Right lung (tissue), 2 donors: ENCODE measurements at regions not wholly inside any gene's neighbourhood (a gene's known extent, or its start where the extent isn't known, plus 50 kb on each side); places are given as distances from the start of the nearest gene placed in this dataset.

ENCODE experiments used
- DNase-seq, 2 donors: peaks; one replicate each; pipeline ENCODE4 v3.0.0-alpha.2; 2013

DNA sequence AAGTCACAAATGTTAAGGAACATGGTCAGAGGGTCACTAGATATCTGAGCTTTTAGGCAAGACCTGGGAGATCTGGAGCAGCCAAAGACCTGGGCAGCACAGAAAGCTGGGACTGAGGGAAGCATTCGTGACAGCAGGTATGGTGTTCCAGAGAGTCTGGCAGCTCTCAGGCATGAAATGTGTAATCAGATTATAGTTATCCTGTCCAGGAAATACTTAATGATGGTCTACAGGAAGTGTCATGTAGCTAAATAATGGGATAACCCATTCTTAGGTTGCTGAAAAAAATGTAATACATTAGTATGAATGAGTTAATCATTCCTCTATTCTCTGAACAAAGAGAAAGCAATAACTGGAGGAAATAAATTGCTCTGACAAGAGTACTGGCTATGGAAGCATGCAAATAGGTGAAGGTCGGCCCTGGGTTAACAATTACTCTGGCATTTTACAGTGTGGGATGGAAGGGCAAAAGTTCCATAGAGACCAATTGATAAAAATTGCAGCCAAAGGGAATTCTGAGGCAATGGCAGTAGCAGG lies 740.5 kb downstream of the CBLN4 start:
- no peak for DNase-seq

DNA sequence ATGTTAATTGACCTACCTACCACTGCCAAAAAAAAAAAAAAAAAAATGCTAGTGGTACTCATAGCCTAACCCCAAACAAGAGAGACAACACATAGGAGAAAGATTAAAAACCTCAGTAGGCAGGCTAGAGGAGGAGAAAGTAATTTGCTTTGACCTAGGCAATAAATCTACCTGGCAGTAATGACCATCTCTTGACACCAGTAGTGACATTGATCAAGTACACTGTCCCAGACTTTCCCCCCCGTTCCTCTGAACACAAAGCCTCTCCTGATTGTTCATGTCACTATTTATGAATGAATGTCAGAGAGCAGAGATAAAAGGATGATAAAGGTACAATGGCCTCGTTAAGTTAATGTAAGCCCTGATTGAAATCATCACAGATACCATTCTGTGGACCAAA lies 746.8 kb downstream of the CBLN4 start:
- DNase-seq: no peak

- no peak for DNase-seq
Measured at GRCh38 chr20:55255016-55255415, 750.3 kb downstream of the CBLN4 start.

DNA sequence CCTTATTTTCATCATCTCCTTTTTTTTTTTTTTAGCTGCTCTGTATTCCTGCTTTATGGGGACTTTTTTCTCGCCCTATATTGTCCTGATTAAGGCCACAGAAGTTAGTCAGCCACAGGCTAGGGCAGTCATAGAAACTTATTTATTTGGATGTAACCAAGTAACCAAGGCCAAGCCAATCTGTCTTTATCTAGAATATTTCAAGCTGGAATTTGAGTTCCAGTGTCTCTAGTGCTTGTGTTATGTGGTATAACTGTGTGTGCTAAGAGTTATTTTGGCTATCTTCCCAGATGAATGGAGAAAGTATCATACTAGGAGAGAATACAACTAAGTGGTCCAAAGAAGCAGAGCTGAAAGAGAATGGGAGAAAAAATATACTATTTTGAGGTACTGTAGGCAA lies 751.5 kb downstream of the CBLN4 start:
- peak; percentile 49 to 62 for DNase-seq

GRCh38 chr20:55252521-55252920 lies 752.8 kb downstream of the CBLN4 start:
- no peak for DNase-seq

- DNase-seq: no peak
Measured at GRCh38 chr20:55251170-55251569, 754.1 kb downstream of the CBLN4 start.

DNA sequence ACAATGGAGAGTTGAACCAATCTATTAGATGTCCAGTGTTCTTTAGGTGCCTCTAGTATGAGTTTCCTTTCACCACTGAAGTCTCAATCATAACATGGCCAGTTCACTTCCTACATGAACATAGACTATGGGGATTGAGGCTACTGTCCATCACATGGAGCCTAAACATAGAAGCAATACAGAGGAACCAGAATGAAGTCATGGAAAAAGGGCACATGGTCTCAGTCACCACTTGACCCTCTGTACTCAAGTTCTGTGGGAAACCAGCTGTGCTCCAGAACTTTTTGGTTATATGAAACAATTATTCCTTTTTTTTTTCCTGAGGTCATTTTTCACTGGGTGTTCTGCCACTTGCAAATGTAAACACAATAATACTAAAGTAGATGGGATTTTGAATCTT lies 762.5 kb downstream of the CBLN4 start:
- no peak for DNase-seq

DNA sequence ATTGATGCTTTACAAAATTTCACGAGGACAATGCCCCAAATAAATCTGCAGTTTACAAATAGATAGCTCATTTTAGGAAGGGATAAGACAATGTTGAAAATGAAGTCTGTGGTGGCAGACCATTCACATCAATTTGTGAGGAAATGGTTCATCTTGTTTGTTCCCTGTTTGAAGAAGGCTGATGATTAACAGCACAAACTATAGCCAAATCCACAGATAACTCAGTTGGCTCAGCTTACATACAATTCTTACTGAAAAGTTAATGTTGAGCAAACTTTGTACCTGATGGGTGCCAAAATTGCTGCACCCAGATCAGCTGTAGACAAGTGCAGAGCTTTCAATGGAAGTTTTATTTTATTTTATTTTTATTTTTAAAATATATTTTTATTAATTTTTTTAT lies 763.9 kb downstream of the DOK5 start:
- DNase-seq: no peak

DNA sequence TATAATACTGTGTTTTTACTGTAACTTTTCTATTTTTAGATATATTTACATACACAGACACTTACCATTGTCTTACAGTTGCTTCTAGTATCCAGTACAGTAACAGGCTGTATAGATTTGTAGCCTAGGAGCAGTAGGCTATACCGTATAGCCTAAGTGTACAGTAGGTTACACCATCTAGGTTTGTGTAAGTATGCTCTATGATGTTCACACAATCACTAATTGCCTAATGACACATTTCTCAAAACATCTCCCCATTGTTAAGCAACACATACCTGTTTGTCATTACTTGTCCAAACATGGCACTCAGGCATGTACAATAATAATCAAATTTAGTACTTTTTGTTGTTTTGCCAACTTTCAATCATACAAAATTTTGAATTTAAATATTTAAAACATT lies 757.3 kb downstream of the DOK5 start:
- DNase-seq: no peak

DNA sequence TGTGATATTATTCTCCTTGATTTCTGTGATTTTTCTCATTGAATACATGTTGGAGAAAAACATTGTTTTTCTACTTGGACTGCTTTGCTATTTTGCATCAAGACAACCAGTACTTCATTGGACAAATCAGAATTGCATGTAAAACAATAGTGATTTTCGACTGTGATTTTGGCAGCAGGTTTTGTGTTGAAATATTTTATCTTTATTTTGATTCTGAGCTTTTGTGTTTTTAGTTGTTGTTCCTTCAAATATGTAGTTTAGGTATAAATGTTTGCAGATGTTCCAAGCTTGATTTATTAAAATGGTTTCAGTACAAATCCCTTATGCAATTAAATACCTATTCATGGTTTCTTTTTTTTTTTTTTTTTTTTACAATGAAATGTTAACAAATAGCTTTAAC lies 754.1 kb downstream of the DOK5 start:
- no peak for DNase-seq

GRCh38 chr20:55216525-55217242 lies 741.3 kb downstream of the DOK5 start:
- peak; percentile 9 to 13 for DNase-seq

- DNase-seq: no peak
Measured at GRCh38 chr20:55213653-55214052, 738.3 kb downstream of the DOK5 start.

DNA sequence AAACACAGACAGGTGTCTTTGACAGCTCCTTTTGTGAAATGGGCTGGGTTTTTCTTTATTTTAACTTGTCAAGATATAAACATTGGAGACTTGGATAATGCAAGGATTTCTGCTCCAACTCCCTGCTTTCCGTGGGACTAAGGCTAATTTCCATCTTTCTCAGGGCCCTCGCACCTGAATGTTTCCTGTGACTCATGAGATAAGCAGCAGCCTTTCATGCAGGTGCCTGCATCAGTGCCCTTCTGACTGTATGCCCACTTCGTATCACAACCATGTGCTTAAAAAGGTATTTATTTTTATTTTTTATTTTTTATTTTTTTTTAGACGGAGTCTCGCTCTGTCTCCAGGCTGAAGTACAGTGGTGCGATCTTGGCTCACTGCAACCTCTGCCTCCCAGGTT lies 736.1 kb downstream of the DOK5 start:
- DNase-seq: no peak

- DNase-seq: no peak
Measured at GRCh38 chr20:55205665-55206064, 730.3 kb downstream of the DOK5 start.

DNA sequence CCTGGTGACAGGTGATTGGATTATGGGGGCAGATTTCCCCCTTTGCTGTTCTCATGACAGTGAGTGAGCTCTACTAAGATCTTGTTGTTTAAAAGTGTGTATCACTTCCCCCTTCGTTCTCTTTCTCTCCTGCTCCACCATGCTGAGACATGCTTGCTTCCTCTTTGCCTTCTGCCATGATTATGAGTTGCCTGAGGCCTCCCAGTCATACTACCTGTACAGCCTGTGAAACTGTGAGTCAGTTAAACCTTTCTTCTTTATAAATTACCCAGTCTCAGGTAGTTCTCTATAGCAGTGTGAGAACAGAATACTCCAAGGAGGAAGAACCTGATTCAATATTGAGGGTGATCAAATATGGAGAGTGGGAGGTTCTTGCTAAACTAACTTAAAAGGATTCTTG lies 724.9 kb downstream of the DOK5 start:
- no peak for DNase-seq

- no peak for DNase-seq
Measured at GRCh38 chr20:55194947-55195346, 719.6 kb downstream of the DOK5 start.

- no peak for DNase-seq
Measured at GRCh38 chr20:55186228-55186627, 710.8 kb downstream of the DOK5 start.

- no peak for DNase-seq
Measured at GRCh38 chr20:55175081-55175480, 699.7 kb downstream of the DOK5 start.

GRCh38 chr20:55174635-55175034 lies 699.2 kb downstream of the DOK5 start:
- no peak for DNase-seq

DNA sequence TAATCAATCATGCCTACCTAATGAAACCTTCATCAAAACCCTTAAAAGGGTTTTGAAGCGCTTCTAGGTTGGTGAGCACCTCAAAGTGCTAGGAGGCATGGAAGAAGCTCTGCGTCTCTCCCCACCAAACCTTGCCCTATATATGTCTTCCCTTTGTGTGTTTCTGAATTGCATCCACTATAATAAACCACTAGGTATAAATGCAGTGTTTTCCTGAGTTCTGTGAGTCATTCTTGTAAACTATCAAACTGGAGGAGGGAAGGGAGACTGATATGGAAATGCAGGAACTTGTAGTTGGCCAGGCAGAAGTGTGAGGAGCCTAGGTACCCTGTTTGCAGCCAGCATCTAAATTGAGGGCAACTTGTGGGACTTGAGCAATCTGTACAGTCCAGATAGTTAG lies 698.8 kb downstream of the DOK5 start:
- DNase-seq: no peak

DNA sequence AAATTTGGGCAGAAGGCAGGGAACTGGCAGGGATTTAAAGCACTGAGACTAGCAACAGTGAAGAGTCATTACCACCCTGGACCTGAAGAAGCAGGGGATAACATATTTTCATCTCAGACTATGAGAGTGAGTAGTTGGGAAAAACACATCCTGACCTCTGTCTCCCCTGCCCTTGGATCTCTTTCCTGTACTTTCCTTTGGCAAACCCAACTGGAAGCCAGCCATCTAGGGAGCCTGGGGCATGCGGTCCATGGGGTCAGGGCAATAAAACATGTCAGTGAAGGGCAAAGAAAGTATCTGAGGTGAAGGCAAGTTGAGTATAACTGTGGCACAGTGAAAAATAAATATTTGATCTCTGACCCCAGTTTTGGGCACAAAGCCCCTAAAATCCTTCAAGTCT lies 698.2 kb downstream of the DOK5 start:
- no peak for DNase-seq

- no peak for DNase-seq
Measured at GRCh38 chr20:55172310-55173002, 697.1 kb downstream of the DOK5 start.

DNA sequence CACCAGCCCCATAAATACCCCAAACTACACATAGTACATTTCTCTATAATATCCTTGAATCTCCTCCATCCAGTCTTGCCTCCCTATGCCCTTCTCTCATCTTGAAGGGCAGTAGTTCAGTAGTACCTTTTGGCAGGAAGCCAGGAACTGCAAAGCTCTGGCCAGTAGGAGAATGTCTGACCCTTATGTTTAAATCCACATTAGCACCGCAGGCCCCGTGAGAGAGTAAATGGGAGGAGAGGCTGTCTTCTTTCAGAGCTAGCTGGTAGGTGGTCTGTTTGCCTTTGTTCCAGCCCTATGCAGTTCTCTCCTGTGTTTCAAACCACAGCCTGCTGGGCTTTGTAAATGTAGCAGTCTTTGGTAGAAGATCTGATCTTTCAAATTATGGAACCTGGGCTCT lies 690.7 kb downstream of the DOK5 start:
- DNase-seq: peak in 1 of 2 donors; percentile 10

DNA sequence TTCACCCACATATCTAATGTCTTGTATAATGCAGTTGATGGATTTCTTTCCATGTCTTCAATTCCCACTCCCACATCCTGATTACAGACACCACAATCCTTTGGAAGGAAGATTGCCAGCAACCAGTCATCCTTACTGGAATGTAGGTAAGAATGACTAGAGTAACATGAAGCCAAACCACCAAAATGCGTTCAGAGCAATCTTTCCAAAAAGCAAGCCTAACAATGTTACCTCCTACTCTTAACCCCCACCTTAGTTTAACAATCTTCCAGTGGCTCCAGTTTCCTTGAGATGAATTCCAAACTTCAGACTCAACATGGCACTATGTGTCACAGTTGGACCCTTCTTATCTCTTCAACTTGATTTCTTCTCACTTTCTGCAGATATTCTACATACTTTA lies 685.6 kb downstream of the DOK5 start:
- DNase-seq: no peak
